Hematopoietic multipotent progenitor cell (in vitro differentiated cells): ENCODE measurements at regions not wholly inside any gene's neighbourhood (a gene's known extent, or its start where the extent isn't known, plus 50 kb on each side); places are given as distances from the start of the nearest gene placed in this dataset. TPM values are rescaled to one million over a fixed set of nuclear protein-coding genes. Genes with fewer than 3 reads are reported as not detected.

Experiments
- DNase-seq, 3 donors: peaks; one replicate each; pipeline ENCODE4 v3.0.0-alpha.2; 2011 to 2015; ENCODE audit warnings: low read depth in 2 of 3, low spot score in 2 of 3
- small RNA-seq: library from RNA; depleted of rRNA; stranded (forward); fragments of <200 nt; gene quantifications from one replicate; pipeline ENCODE3, GENCODE V24; 2012

GRCh38 chr5:8934455-8934854 lies 611.4 kb downstream of the SEMA5A start:
- no peak for DNase-seq

GRCh38 chr5:8940934-8941333 lies 604.9 kb downstream of the SEMA5A start:
- no peak for DNase-seq

DNA sequence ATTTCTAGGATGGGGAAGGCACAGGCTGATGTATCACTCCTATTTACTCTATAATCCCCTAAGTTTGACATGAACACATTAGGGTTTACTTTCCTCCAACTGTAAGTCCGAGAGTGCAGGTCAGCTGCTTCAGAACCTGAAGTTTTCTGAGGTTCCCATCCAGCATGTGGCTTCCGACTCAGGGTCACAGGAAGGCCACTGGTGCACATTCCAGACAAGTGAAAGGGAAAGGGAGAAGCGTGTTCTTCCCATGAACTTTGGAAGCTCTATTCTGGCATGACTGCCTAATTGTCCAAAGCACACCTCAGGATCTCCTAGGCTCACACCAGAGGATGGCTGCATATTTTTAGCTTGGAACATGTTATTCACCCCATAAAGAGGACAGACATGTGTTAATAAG lies 602.6 kb downstream of the SEMA5A start:
- DNase-seq, result no peak

- no peak for DNase-seq
Measured at GRCh38 chr5:8944005-8944404, 601.9 kb downstream of the SEMA5A start.

- no peak for DNase-seq
Measured at GRCh38 chr5:8945972-8946371, 599.9 kb downstream of the SEMA5A start.

DNA sequence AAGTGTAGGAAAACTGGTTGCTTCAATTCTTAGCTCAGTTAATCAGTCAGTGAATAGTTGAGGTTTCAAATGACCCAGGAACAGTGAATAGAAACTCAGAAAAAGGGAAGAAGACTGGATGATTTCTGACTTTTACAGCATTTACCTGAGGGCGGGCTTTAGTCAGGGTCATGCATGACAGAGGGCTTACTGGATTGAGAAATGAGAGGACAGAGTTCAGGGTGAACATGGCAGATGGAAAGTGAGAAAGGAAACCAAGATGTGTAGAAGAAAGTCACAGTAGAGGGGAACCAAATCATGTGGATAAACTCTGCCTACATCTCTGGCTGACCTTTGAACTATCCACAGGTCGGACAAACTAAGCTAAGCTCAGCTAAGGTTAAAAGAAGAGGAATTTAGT lies 596.0 kb downstream of the SEMA5A start:
- no peak for DNase-seq

DNA sequence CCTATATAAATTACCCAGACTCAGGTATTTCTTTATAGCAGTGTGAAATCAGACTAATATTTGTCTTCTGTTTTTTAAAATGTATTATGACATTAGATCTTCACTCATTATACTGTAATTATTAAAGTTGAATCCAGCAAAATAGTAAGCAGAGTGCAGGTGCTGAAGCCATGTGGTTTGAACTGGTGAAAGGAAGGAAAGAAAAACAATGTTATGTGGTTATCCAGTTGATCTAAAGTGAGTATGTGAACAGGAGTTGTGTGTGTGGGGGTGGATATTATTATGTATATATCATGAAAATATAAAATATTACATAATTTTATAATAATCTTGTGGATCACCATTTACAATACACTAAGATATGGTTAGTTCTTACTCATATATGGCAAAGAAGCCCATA lies 593.7 kb downstream of the SEMA5A start:
- DNase-seq, result no peak

DNA sequence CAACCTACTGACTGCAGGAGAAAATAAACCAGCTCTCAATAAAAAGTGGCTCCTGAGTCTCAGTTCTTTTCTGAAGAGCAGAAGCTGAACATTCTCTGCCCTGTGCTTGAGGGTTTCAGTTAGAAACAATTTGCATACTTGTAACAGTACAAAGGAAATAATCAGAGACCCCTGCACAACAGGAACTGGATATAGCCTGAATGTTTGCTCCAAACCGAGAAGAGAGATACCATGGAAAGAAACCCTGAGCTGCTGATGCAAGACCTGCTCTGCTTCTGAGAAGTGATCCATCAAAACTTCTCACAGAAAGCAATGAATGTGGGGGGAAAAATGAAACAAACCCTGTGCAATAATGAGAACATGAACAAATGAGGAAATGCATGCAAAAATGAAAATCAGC lies 592.9 kb downstream of the SEMA5A start:
- no peak for DNase-seq

- no peak for DNase-seq
Measured at GRCh38 chr5:8953911-8954438, 591.9 kb downstream of the SEMA5A start.

DNA sequence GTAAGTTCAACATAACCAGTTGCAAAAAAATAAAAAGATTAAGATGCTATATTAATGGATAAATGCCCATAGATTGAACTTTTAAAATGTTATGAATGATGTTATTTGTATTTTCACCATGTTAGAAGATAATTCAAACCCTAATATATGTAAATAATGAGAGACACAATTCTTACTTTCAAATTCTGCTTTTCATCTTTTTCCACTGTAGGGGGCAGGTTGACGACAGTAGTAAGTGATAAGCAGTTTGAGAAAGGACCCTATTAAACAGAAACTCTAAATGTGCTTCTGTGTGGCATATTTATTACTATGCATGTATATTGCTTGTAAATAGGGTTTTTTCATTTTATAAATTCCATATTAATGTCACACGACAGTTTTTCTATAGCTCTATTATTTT lies 591.1 kb downstream of the SEMA5A start:
- peak in 2 of 3 donors; percentile 3 to 40 for DNase-seq

DNA sequence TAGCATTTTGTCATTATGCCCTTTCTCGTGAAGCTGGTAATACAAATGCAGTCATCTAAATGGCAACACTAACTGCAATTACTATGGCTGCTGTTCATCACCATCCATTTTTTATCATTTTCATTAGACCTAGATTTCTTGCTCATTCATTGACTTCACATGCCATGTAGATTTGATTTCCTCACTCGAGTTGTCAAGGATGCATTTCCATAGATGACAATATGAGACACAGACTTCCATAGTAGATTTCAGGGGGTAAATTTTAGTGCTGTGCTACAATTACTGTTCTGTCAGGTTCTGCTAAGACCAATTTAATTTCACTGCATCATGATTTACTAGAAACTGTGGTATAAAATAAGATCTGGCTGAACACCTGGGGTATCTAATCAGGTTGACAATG lies 589.2 kb downstream of the SEMA5A start:
- no peak for DNase-seq

GRCh38 chr5:8958602-8959001 lies 587.3 kb downstream of the SEMA5A start:
- DNase-seq, result no peak

GRCh38 chr5:8961219-8961618 lies 584.7 kb downstream of the SEMA5A start:
- DNase-seq, result no peak

- no peak for DNase-seq
Measured at GRCh38 chr5:8961956-8962355, 583.9 kb downstream of the SEMA5A start.

GRCh38 chr5:8981016-8981415 lies 564.9 kb downstream of the SEMA5A start:
- DNase-seq, result no peak

DNA sequence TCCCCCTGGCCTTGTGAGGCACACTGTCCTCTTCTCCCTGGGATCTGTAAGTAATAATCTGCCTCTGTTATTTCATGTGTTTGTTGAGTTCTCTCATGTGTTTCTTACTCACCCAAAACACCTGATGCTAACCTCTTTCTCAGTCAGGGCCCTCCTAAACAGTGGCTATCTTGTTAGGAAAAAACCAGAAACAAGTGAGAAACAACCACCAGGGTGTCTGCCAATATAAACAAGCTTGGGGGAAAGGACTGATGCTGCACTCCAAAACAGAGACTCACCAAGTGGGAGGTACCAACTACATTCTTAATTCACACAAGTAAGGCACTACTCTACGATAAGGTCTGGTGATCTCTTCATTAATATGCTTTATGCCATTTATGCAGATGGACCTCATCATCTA lies 564.4 kb downstream of the SEMA5A start:
- DNase-seq, result no peak

GRCh38 chr5:8984386-8984785 lies 561.5 kb downstream of the SEMA5A start:
- DNase-seq, result no peak

Small RNA genes lying in the stretch of these regions (small RNA-seq; reads per million reads assigned to genes)
- not detected for gene AC091895.1
- gene AC091912.1, result not detected
- not detected for gene AC091912.2
- gene AC091932.2, result not detected
- not detected for gene AC091932.4
- not detected for gene AC091953.1
- not detected for gene AC091953.2
- gene AC091953.3, result not detected
- gene AC091953.5, result not detected
- not detected for gene AC091965.3
- gene RNU1-76P, result not detected
